SK-N-SH (cell line): ENCODE measurements at regions not wholly inside any gene's neighbourhood (a gene's known extent, or its start where the extent isn't known, plus 50 kb on each side); places are given as distances from the start of the nearest gene placed in this dataset.

Experiments used
- CTCF ChIP-seq: fragments of 200-600 bp; sonication (generic); IDR thresholded peaks from 2 replicates; pipeline ENCODE4 v1.6.1; 2017; ENCODE audit warnings: antibody characterized with exemption, mild to moderate bottlenecking, moderate library complexity
- EP300 ChIP-seq, 2 experiments: IDR thresholded peaks; 2 replicates each; pipeline versions ENCODE4 v1.4.0 to v1.6.1; 2012; ENCODE audit warnings: borderline replicate concordance in 1 of 2, low read depth in 1 of 2, low read length in 1 of 2

GRCh38 chr7:83799333-83799732 is 150.4 kb upstream of the SEMA3E start:
- TF ChIP-seq CTCF, result no peak
- TF ChIP-seq EP300 (IDR thresholded peaks at IDR 0.05; ENCODE audit: borderline replicate concordance in 1 of 2, low read depth in 1 of 2, low read length in 1 of 2), result no peak
